H1 (cell line): ENCODE measurements at regions not wholly inside any gene's neighbourhood (a gene's known extent, or its start where the extent isn't known, plus 50 kb on each side); places are given as distances from the start of the nearest gene placed in this dataset.

Experiments
- CTCF ChIA-PET: fragments of 300-600 bp; sonication (Branson Sonifier 250); formaldehyde crosslinking; loops from one replicate; lab custom pipeline; 2021; ENCODE audit not compliant: partially characterized antibody; lab: Charles Lee
- POLR2A ChIA-PET: fragments of 300-600 bp; sonication (Branson Sonifier 250); formaldehyde crosslinking; loops from one replicate; lab custom pipeline; 2021; ENCODE audit warnings: inconsistent platforms; ENCODE audit not compliant: partially characterized antibody; lab: Charles Lee
- DNase-seq, 2 experiments: peaks; one replicate each; pipeline versions ENCODE4 v3.0.0 to v3.0.0-alpha.2; 2010 to 2022; ENCODE audit warnings: low spot score in 2 of 2, low read depth in 1 of 2, mixed read lengths in 1 of 2
- FAIRE-seq: peaks from 2 replicates; lab custom pipeline; 2011; peaks lifted over from hg19 to GRCh38; lab: Jason Lieb, UNC
- H2AFZ ChIP-seq: 2 replicates; pipeline ENCODE4 v1.8.1; 2012; ENCODE audit warnings: low read length, inconsistent platforms
- H2AK5ac ChIP-seq: 2 replicates; pipeline ENCODE4 v1.6.1; 2013; ENCODE audit warnings: low read depth, low read length
- H2BK120ac ChIP-seq: replicated peaks from 2 replicates; pipeline ENCODE3; 2013; ENCODE audit warnings: low read depth, low read length, inconsistent platforms
- H2BK12ac ChIP-seq: 2 replicates; pipeline ENCODE4 v1.6.1; 2013; ENCODE audit warnings: low read depth, low read length
- H2BK15ac ChIP-seq: 2 replicates; pipeline ENCODE4 v1.6.1; 2013; ENCODE audit warnings: low read length
- H2BK20ac ChIP-seq: 2 replicates; pipeline ENCODE4 v1.6.1; 2013; ENCODE audit warnings: low read length
- H2BK5ac ChIP-seq: 2 replicates; pipeline ENCODE4 v1.6.1; 2013; ENCODE audit warnings: low read depth, low read length
- H3K14ac ChIP-seq: 2 replicates; pipeline ENCODE4 v1.6.1; 2013; ENCODE audit warnings: inconsistent platforms; ENCODE audit not compliant: insufficient read length
- H3K18ac ChIP-seq: 2 replicates; pipeline ENCODE4 v1.6.1; 2013; ENCODE audit warnings: low read length; ENCODE audit errors: extremely low read depth
- H3K23ac ChIP-seq: 2 replicates; pipeline ENCODE4 v1.6.1; 2013; ENCODE audit warnings: inconsistent platforms; ENCODE audit not compliant: insufficient read length
- H3K23me2 ChIP-seq: 2 replicates; pipeline ENCODE4 v1.6.1; 2013; ENCODE audit warnings: low read depth, low read length
- H3K27ac ChIP-seq: 2 replicates; pipeline ENCODE4 v1.6.1; 2011; ENCODE audit warnings: low read depth, low read length, inconsistent platforms
- H3K27me3 ChIP-seq, 4 experiments: replicated peaks in 1 of 4; 1 replicate in 1 of 4; 2 replicates in 3 of 4; pipeline versions ENCODE4 v1.6.1 to v1.8.1; 2011 to 2013; ENCODE audit warnings: low read length in 3 of 4, mild to moderate bottlenecking in 3 of 4, inconsistent platforms in 2 of 4, mixed read lengths in 2 of 4, moderate library complexity in 1 of 4; ENCODE audit not compliant: control insufficient read depth in 3 of 4, insufficient read depth in 3 of 4; ENCODE audit errors: extremely low read depth in 1 of 4
- H3K36me3 ChIP-seq, 4 experiments: 2 replicates each; pipeline versions ENCODE4 v1.6.1 to v1.8.1; 2011 to 2013; ENCODE audit warnings: mild to moderate bottlenecking in 4 of 4, low read length in 3 of 4, moderate library complexity in 2 of 4, control low read depth in 1 of 4, inconsistent platforms in 1 of 4; ENCODE audit not compliant: insufficient read depth in 4 of 4, control insufficient read depth in 2 of 4
- H3K4ac ChIP-seq: replicated peaks from 2 replicates; pipeline ENCODE3; 2013; ENCODE audit warnings: low read length, low read depth, mixed read lengths, inconsistent platforms; ENCODE audit not compliant: insufficient read length
- H3K4me1 ChIP-seq, 4 experiments: replicated peaks in 1 of 4; 1 replicate in 1 of 4; 2 replicates in 3 of 4; pipeline versions ENCODE4 v1.6.1 to v1.8.1; 2011 to 2013; ENCODE audit warnings: low read length in 3 of 4, inconsistent platforms in 2 of 4, mixed read lengths in 1 of 4; ENCODE audit not compliant: insufficient read depth in 4 of 4, control insufficient read depth in 3 of 4
- H3K4me2 ChIP-seq, 2 experiments: 2 replicates each; pipeline versions ENCODE4 v1.6.1 to v1.8.1; 2011 to 2013; ENCODE audit warnings: low read depth in 2 of 2, low read length in 2 of 2, control low read depth in 1 of 2, inconsistent platforms in 1 of 2, mild to moderate bottlenecking in 1 of 2; ENCODE audit not compliant: insufficient read depth in 1 of 2
- H3K4me3 ChIP-seq, 4 experiments: fragments of 200-600, 300-600 bp in 1 of 4; sonication (generic), shearing (Covaris generic), sonication (Bioruptor Twin) in 1 of 4; 2 replicates each; pipeline versions ENCODE4 v1.5.1 to v1.8.1; 2011 to 2016; ENCODE audit warnings: low read length in 4 of 4, low read depth in 3 of 4, control low read depth in 2 of 4, inconsistent platforms in 2 of 4, mild to moderate bottlenecking in 2 of 4, mixed read lengths in 1 of 4, moderate library complexity in 1 of 4; ENCODE audit not compliant: insufficient read depth in 2 of 4; ENCODE audit errors: extremely low read depth in 1 of 4
- H3K56ac ChIP-seq: replicated peaks from 2 replicates; pipeline ENCODE3; 2013; ENCODE audit warnings: low read depth, mild to moderate bottlenecking, mixed read lengths, low read length, inconsistent platforms; ENCODE audit not compliant: insufficient read length
- H3K79me1 ChIP-seq: 2 replicates; pipeline ENCODE4 v1.6.1; 2013; ENCODE audit warnings: low read depth, low read length, control low read depth
- H3K79me2 ChIP-seq, 2 experiments: 2 replicates each; pipeline versions ENCODE4 v1.6.1 to v1.8.1; 2012 to 2013; ENCODE audit warnings: low read length in 2 of 2, mild to moderate bottlenecking in 2 of 2, inconsistent platforms in 1 of 2; ENCODE audit not compliant: insufficient read depth in 2 of 2, control insufficient read depth in 1 of 2
- H3K9ac ChIP-seq, 4 experiments: replicated peaks in 1 of 4; 1 replicate in 1 of 4; 2 replicates in 3 of 4; pipeline versions ENCODE4 v1.6.1 to v1.8.1; 2011 to 2013; ENCODE audit warnings: low read depth in 3 of 4, low read length in 3 of 4, control low read depth in 2 of 4, mild to moderate bottlenecking in 2 of 4, moderate library complexity in 2 of 4, inconsistent platforms in 1 of 4; ENCODE audit errors: extremely low read depth in 1 of 4
- H3K9me3 ChIP-seq, 2 experiments: 2 replicates each; pipeline versions ENCODE4 v1.6.1 to v1.8.1; 2012 to 2013; ENCODE audit warnings: mild to moderate bottlenecking in 2 of 2, moderate library complexity in 2 of 2, control low read depth in 1 of 2, inconsistent platforms in 1 of 2, low read depth in 1 of 2, low read length in 1 of 2, mixed read lengths in 1 of 2; ENCODE audit not compliant: insufficient read depth in 2 of 2
- H4K20me1 ChIP-seq, 2 experiments: replicated peaks in 1 of 2; 2 replicates each; pipeline versions ENCODE3 to v1.8.1; 2011 to 2013; ENCODE audit warnings: inconsistent platforms in 2 of 2, low read length in 2 of 2, mild to moderate bottlenecking in 1 of 2; ENCODE audit not compliant: insufficient read depth in 2 of 2, control insufficient read depth in 1 of 2
- H4K5ac ChIP-seq: 2 replicates; pipeline ENCODE4 v1.6.1; 2013; ENCODE audit warnings: low read length, low read depth, mixed read lengths, inconsistent platforms; ENCODE audit not compliant: insufficient read length
- H4K8ac ChIP-seq: 2 replicates; pipeline ENCODE4 v1.8.0; 2013; ENCODE audit warnings: mild to moderate bottlenecking, moderate library complexity, low read length, inconsistent platforms; ENCODE audit not compliant: insufficient read depth; ENCODE audit errors: extremely low read depth
- H4K91ac ChIP-seq: replicated peaks from 2 replicates; pipeline ENCODE3; 2013; ENCODE audit warnings: low read length, mixed read lengths, inconsistent platforms; ENCODE audit not compliant: insufficient read length
- CBX5 ChIP-seq: fragments of 300-800, 300-1000 bp; sonication (generic); IDR thresholded peaks from 2 replicates; pipeline ENCODE4 v1.7.1; 2016; ENCODE audit warnings: antibody characterized with exemption, low read length, low read depth
- KDM1A ChIP-seq: fragments of 200-600, 300-600 bp; sonication (generic); IDR thresholded peaks from 2 replicates; pipeline ENCODE4 v1.7.1; 2016; ENCODE audit warnings: mild to moderate bottlenecking, low read length, borderline replicate concordance
- POLR2A ChIP-seq, 2 experiments: IDR thresholded peaks; 1 replicate in 1 of 2; 2 replicates in 1 of 2; pipeline ENCODE4 v1.6.1; 2011; ENCODE audit warnings: low read depth in 2 of 2, low read length in 2 of 2, mild to moderate bottlenecking in 2 of 2; ENCODE audit errors: control extremely low read depth in 1 of 2
- TEAD4 ChIP-seq: IDR thresholded peaks from 2 replicates; pipeline ENCODE4 v1.6.1; 2012; ENCODE audit warnings: low read depth, low read length, inconsistent platforms, mixed read lengths

DNA sequence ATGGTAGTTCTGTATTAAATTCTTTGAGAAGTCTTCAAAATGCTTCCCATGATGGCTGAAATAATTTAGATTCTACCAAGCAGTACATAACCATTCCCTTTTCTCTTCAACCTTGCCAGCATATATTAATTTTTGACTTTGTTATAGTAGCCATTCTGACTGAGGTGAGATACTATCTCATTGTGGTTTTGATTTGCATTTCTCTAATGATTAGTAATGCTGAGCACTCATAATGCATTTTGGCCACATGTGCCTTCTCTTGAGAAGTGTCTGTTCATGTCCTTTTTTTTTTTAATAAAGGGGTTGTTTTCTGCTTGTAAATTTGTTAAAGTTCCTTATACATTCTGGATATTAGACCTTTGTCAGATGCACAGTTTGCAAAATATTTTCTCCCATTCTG, 173.9 kb downstream of the CALCRL start:
- CTCF ChIA-PET: no interaction called here
- Histone ChIP-seq H3K79me2 (no peaks in the 10 kb centered on the region), H2BK5ac (no peak overlapping the region), H3K4ac (no peak overlapping the region), H3K79me1 (no peaks in the 10 kb centered on the region), H2BK20ac (no peak overlapping the region), H2BK15ac (no peak overlapping the region), H2BK12ac (no peak overlapping the region), H3K56ac (no peak overlapping the region), H4K91ac (no peak overlapping the region), H3K4me2 (no peak overlapping the region), H3K23ac (no peak overlapping the region), H3K9ac (no peak overlapping the region), H3K4me3 (no peak overlapping the region), H3K23me2 (no peaks in the 10 kb centered on the region), H3K27ac (no peak overlapping the region), H3K36me3 (no peaks in the 10 kb centered on the region), H2AK5ac (no peak overlapping the region), H3K18ac (no peak overlapping the region), H2BK120ac (no peak overlapping the region), H4K5ac (no peak overlapping the region), H3K14ac (no peak overlapping the region), H3K4me1 (no peaks in the 10 kb centered on the region; a peak in 1 of 7 replicates), H2AFZ (no peak overlapping the region), H3K9me3 (no peaks in the 10 kb centered on the region), H4K20me1 (no peaks in the 10 kb centered on the region), H3K27me3 (no peaks in the 10 kb centered on the region), H4K8ac (no peak overlapping the region)
- POLR2A ChIA-PET: no interaction called here
- FAIRE-seq (no peak), DNase-seq (no peak)
- no peak for TF ChIP-seq TEAD4
- TF ChIP-seq KDM1A: no peak
- TF ChIP-seq POLR2A (IDR thresholded peaks at IDR 0.05; ENCODE audit: control extremely low read depth in 1 of 2, low read depth in 2 of 2, low read length in 2 of 2): no peak
- no peak for TF ChIP-seq CBX5
